HG03108 (cell line): ENCODE measurements at regions not wholly inside any gene's neighbourhood (a gene's known extent, or its start where the extent isn't known, plus 50 kb on each side); places are given as distances from the start of the nearest gene placed in this dataset.
"Not testable (repeated sequence)": the region's sequence is repeated elsewhere in the genome, so short reads cannot be mapped to it uniquely, and the experiment has no call there.

Experiments used
- ATAC-seq: cut with Tn5 transposase; IDR thresholded peaks from one replicate; pipeline ENCODE4 v1.9.1; 2021; ENCODE audit warnings: moderate library complexity; ENCODE audit not compliant: unreplicated experiment

GRCh38 chr6:170003451-170004160 lies 252.2 kb downstream of the ERMARD start:
- ATAC-seq = no peak

- no peak for ATAC-seq
These were observed 251.6 kb downstream of the ERMARD start for GRCh38 chr6:170003027-170003426.

GRCh38 chr6:170001782-170002181 lies 250.4 kb downstream of the ERMARD start:
- not testable (repeated sequence) for ATAC-seq

DNA sequence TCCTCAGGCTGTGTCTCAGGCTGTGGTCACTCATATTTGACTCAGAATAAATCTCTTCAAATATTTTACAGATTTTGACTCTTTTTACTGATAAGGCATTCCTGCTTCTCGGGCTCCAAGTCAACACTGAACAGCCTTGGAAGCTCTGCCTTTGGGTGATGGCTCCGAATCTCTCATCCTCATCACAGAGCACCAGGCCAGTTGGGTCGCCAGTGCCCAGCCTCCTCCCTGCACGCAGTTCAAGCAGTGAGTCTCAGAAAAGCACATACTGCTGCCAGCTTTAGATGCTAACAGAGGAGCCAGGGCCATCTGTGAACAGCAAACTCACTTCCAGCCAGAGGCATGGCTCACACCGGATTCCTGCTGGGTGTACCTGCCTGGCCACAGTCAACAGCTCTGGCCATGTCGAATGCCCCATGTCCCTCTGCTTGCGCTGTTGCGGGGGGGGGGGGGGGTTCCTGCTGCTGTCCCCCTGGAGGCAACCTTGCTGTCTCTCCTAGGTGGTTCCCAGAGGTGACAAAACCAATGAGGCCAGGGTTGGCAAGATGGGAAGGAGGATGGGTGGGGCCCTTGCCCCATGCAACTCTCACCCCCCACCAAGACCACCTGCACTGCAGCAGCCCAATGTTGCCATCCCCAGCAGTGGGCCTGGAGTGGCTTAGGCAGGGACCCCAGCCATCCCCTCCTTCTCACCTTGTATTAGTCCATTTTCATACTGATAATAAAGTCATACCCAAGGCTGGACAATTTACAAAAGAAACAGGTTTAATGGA lies 248.8 kb downstream of the ERMARD start:
- ATAC-seq = no peak

GRCh38 chr6:169999367-169999766 lies 247.9 kb downstream of the ERMARD start:
- no peak for ATAC-seq

GRCh38 chr6:169998457-169998856 lies 247.0 kb downstream of the ERMARD start:
- ATAC-seq = no peak

DNA sequence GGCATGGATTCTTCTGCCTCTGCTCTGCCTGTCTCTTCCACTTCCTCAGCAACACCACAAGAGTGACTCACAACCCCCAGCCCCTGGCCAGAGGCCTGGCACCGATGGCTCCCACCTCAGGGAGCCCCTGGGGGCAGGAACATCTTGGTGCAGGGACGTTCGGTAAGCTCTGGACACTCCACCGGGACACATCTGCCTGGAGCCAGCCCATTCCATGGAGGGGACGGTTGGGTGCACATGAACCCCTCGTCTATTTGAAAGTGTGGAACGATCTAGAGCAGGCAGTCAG lies 246.5 kb downstream of the ERMARD start:
- ATAC-seq = no peak

- no peak for ATAC-seq
These were observed 245.9 kb downstream of the ERMARD start for GRCh38 chr6:169997187-169997929.

GRCh38 chr6:169996378-169997051 lies 245.1 kb downstream of the ERMARD start:
- ATAC-seq = no peak

GRCh38 chr6:169994739-169995138 lies 243.3 kb downstream of the ERMARD start:
- no peak for ATAC-seq

GRCh38 chr6:169993861-169994481 lies 242.5 kb downstream of the ERMARD start:
- ATAC-seq = no peak

DNA sequence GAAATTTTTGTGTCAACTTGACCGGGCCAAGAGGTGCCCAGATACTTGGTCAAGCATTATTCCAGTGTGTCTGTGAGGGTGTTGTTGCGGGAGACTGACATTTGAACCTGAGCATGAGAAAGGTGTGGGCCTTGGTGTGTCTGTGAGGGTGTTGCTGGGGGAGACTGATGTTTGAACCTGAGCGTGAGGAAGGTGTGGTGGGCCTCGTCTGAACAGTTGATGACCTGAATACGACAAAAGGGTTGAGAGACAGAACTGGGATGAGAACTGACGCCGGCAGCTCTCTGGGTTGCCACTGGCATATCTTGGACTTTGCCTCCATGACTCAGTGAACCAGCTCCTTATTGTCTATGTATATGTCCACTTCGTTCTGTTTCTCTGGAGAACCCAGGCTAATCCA lies 240.5 kb downstream of the ERMARD start:
- no peak for ATAC-seq

- no peak for ATAC-seq
These were observed 239.6 kb downstream of the ERMARD start for GRCh38 chr6:169991031-169991390.

DNA sequence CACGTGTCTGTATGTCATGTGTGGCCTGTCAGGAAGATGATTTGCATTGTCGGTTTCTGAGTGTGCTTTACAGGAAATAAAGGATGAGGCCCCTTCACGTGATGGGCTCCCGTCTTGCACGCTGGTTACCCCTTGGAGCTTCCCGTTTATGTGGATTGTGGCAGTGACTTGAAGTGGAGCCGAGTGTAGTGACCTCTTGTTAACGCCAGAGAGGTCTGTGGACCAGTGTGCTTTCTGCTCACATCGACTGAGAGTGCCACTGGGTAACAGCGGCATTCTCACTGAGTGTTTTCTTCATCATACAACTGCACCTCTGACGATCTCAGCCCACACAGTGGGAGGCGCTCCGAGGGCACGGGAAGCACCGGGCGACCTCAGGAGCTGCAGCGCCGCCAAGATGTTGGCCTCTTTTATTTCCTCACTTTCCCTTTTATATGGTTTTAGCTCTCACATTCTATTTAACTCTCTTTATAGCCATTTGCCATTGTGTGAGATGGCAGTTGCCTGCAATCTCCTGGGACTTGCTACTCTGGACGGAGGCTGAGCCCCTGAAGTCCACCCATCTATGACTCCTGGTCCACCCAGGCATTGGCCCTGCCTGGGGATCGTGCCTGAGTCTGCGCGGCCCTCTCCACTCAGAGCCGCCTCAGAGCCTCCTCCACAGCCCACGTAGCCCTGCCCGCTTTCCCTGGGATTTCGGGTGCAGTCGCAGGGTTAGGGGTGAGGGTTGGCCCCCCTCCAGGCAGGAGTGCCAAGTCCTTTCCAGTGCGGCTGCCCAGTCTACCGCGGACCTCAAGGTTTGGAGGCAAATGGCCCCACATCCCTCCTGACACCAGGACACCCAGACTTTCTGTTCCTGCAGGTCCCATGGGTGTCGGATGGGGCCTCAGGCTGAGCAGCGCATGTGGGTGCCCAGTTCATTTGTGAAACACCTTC lies 238.9 kb downstream of the ERMARD start:
- ATAC-seq = no peak

DNA sequence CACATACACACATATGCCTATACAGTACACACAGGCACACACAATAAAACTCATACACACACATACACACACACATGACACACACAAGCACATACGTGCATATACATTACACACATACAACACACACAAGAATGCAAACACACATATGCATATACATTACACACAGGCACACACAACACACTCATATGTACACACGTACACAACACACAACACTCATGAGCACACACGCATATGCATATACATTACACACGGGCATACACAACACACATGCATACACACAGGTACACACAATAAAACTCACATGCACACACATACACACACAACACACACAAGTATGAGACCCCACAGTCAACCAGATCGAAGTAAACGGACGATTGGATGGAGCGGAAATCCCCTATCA lies 238.2 kb downstream of the ERMARD start:
- ATAC-seq = no peak

DNA sequence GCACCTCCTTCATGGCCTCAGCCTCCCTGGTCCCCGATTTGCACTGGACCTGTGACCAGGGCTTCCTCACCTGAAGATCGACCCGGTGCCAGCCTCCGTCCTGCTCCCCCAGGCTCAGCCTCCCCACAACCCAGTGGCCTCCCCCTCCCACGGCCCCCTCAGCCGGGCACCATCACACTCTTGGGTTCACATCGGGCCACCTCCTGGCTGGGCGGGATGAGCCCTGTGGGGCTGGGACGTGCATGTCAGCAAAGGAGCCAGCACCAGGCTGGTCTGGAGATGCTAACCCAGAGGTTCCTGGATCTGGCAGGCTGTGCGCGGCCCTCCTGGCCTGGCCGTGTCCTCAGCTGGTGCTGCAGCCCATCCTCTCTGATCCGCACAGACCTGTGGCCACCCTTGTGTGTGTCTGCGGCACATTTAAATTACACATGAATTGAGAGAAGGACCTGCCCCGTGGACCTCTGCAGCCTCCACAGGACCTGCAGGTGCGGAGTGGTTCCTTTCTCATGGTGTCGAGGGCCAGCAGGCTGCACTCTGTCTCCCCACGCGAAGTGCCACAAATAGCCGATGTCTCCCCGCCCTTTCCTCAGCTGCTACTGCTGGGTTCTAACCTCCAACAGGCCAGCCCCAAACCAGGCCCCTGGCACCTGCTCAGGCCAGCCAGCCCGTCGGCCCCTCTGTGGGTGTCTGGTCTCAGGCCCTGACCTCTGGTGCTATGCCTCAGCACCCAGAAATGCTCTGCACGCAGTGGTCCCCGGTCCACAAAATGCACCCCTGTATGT lies 237.5 kb downstream of the ERMARD start:
- no peak for ATAC-seq

- ATAC-seq = no peak
These were observed 235.6 kb downstream of the ERMARD start for GRCh38 chr6:169986848-169987498.

DNA sequence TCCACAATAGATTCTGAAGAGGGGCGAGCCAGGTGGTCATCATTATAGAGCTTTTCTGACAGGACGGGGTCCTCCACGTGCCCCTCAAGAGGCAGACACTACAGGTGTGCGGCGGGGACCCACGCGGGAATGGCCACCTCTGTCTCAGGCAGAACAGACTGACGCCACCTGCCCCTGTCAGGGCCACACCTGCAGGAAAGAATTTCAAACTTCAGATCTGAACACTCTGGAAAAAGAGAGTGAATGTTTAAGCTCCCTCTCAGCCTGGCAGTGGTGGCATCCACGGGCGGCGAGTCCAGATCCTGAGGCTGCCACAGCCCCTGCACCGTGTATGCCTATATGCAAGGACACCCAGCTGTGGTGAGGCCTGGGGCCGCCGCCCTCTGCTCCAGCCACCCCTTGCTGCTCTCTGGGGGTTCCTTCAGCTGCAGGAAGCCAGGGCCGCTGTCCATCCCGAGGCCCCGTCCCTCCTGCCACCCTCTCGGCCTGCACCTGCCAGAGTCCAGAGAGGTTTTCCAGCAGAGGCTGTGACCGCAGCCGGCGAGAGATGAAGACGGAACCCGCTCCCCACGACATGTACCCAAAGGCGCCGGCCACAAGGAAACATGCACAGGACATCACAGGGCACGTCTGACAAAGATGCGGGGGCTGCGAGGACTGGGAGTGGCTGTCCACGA lies 234.9 kb downstream of the ERMARD start:
- ATAC-seq = no peak
